Left lung (tissue), 4 donors: ENCODE measurements at regions not wholly inside any gene's neighbourhood (a gene's known extent, or its start where the extent isn't known, plus 50 kb on each side); places are given as distances from the start of the nearest gene placed in this dataset.

Experiments
- ATAC-seq: fragments of 200-7000 bp; cut with Tn5 transposase; one replicate; pipeline ENCODE4 v1.9.1; 2020; ENCODE audit warnings: moderate library complexity
- DNase-seq, 4 donors: peaks; one replicate each; pipeline ENCODE4 v3.0.0-alpha.2; 2013 to 2020
- H3K27ac ChIP-seq, 2 donors: fragments of 200-600 bp; sonication (generic) in 1 of 2; one replicate each; pipeline versions ENCODE4 v1.5.0 to v1.8.0; 2020 to 2021
- H3K27me3 ChIP-seq, 2 donors: fragments of 200-600 bp; sonication (generic) in 1 of 2; one replicate each; pipeline versions ENCODE4 v1.5.0 to v1.8.0; 2020 to 2021
- H3K36me3 ChIP-seq, 2 donors: fragments of 200-600 bp; sonication (generic) in 1 of 2; one replicate each; pipeline versions ENCODE4 v1.5.0 to v1.8.0; 2020 to 2021
- H3K4me1 ChIP-seq, 2 donors: fragments of 200-600 bp; one replicate each; pipeline ENCODE4 v1.8.0; 2021
- H3K4me3 ChIP-seq, 2 donors: fragments of 200-600 bp; sonication (generic) in 1 of 2; one replicate each; pipeline versions ENCODE4 v1.5.0 to v1.8.0; 2020 to 2021; ENCODE audit warnings: mild to moderate bottlenecking in 1 of 2
- H3K9me3 ChIP-seq, 2 donors: fragments of 200-600 bp; sonication (generic) in 1 of 2; one replicate each; pipeline versions ENCODE4 v1.5.0 to v1.8.0; 2020 to 2021
- intact Hi-C, 2 donors: fragments of 100-400 bp; cut with DNase I; formaldehyde crosslinking; loops; one replicate each; pipeline versions ENCODE4 v1.11.2 to v1.14.2; 2022
- TF ChIP-seq, protein P1 (sequence below), 2 donors: fragments of 200-600 bp; sonication (generic) in 1 of 2; IDR thresholded peaks; one replicate each; pipeline versions ENCODE4 v1.5.0 to v1.8.0; 2021; ENCODE audit warnings: antibody characterized with exemption in 2 of 2
- donor health status: DM: no; HTN: yes; CAD: no.
- donor health status: DM: no; HTN: no; CAD: no.

DNA sequence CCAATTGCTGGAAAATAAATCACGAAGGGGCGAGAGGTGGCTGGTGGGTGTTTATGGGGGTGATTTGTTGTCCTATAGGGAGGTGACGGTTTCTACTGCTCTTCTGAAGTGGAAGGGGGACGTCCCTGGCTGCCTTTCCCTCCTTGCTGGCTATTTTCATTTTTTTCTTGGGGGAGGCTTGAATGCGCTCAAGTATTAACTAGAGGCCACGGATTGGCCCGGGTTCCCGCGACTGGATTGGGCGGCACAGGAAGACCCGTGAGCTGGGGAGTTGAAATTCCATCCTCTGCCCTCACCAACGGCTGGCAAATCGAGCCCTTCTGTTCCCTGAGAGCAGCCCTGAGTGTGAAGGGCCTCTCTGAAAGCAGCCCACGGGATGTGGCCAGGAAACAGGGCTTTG lies 176.5 kb upstream of the SPRED2 start:
- intact Hi-C loops: no loop called here
- ATAC-seq (no peak), DNase-seq (no peak)
- no peaks in the 10 kb centered on the region for H3K4me1 ChIP-seq
- H3K4me3 ChIP-seq: no peak overlapping the region
- H3K9me3 ChIP-seq: no peaks in the 10 kb centered on the region
- no peaks in the 10 kb centered on the region for H3K36me3 ChIP-seq
- TF ChIP-seq, protein P1, sequence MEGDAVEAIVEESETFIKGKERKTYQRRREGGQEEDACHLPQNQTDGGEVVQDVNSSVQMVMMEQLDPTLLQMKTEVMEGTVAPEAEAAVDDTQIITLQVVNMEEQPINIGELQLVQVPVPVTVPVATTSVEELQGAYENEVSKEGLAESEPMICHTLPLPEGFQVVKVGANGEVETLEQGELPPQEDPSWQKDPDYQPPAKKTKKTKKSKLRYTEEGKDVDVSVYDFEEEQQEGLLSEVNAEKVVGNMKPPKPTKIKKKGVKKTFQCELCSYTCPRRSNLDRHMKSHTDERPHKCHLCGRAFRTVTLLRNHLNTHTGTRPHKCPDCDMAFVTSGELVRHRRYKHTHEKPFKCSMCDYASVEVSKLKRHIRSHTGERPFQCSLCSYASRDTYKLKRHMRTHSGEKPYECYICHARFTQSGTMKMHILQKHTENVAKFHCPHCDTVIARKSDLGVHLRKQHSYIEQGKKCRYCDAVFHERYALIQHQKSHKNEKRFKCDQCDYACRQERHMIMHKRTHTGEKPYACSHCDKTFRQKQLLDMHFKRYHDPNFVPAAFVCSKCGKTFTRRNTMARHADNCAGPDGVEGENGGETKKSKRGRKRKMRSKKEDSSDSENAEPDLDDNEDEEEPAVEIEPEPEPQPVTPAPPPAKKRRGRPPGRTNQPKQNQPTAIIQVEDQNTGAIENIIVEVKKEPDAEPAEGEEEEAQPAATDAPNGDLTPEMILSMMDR (IDR thresholded peaks at IDR 0.05): no peak
- H3K27ac ChIP-seq: no peak overlapping the region
- no peaks in the 10 kb centered on the region for H3K27me3 ChIP-seq

DNA sequence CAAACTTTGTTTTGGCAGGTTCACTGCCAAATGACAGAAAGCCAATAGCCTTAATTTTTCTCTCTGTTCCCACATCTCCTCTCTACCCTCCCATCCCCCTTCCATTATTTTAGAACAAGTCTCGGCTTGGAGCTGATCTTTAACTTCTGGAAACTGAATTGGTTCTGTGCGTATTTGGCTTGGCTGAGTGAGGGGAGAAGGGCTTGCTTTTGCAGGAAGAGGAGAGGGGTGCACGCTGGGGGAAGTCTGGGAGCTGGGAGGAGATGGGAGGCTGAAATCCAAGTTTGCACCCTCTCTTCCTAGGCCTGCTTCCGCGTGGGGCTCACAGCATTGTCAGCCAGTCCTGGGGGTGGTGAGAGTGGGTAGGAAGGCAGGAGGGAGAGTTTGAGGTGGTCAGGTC lies 176.1 kb upstream of the SPRED2 start:
- DNase-seq: peak in 1 of 4 donors; percentile 21

DNA sequence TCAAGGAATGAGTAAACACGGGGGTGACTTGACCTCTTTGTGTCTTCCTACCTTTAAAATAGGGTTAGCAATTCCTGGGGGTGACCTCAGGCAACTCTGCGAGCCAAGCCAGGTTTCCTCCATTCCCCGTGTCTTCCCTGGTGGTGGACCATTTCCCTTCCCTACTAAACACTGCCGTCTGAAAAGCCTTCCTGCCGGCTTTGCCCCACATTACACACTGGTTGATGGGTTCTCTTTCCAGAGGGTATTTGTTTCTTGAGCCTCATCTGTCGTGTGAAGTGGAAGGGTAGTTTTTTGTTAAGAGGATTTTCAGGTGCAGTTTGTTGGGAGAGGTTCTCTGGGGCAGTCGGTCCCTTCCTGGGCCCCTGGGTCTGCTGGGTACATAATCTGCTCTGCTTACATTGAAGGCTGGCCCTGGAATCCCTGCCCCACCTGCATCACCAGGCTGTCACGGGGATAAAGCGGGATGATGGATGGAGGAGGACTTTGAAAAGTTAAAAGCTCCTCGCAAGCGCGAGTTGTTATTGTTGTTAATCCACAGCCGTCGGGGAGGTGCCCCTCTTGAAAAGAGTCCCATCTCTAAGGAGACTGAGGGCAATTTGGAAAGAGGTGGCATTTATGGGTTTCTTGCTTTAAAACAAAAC lies 175.4 kb upstream of the SPRED2 start:
- Histone ChIP-seq H3K27me3 (no peaks in the 10 kb centered on the region), H3K9me3 (no peaks in the 10 kb centered on the region), H3K4me1 (no peaks in the 10 kb centered on the region), H3K4me3 (no peak overlapping the region), H3K27ac (no peak overlapping the region), H3K36me3 (no peaks in the 10 kb centered on the region)
- TF ChIP-seq, protein P1 (IDR thresholded peaks at IDR 0.05): no peak
- no peak for ATAC-seq
- intact Hi-C loops: no loop called here
- DNase-seq: no peak

More for the DNA sequence above, 176.1 kb upstream of the SPRED2 start:
- Histone ChIP-seq H3K27me3 (no peaks in the 10 kb centered on the region), H3K27ac (no peak overlapping the region), H3K4me1 (no peaks in the 10 kb centered on the region), H3K4me3 (no peak overlapping the region), H3K9me3 (no peaks in the 10 kb centered on the region), H3K36me3 (no peaks in the 10 kb centered on the region)
- intact Hi-C loops: no loop called here
- ATAC-seq: no peak
- TF ChIP-seq, protein P1 (IDR thresholded peaks at IDR 0.05): no peak

DNA sequence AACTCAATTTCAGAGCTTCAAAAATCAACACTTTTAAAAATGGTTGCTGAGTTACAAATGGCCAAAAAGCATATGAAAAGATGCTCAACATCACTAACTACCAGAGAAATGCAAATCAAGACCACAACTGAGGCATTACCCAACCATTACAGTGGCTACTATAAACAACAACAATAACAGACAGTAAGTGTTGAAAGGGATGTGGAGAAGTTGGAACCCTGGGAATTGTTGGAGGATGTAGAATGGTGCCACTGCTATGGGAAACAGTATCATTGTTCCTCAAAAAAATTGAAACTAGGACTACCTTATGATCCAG lies 173.3 kb upstream of the SPRED2 start:
- ATAC-seq (no peak), DNase-seq (no peak)
- Histone ChIP-seq H3K36me3 (no peaks in the 10 kb centered on the region), H3K27ac (no peak overlapping the region), H3K9me3 (no peaks in the 10 kb centered on the region), H3K27me3 (no peaks in the 10 kb centered on the region), H3K4me3 (no peak overlapping the region), H3K4me1 (no peaks in the 10 kb centered on the region)
- intact Hi-C loops: no loop called here
- TF ChIP-seq, protein P1 (IDR thresholded peaks at IDR 0.05): no peak

DNA sequence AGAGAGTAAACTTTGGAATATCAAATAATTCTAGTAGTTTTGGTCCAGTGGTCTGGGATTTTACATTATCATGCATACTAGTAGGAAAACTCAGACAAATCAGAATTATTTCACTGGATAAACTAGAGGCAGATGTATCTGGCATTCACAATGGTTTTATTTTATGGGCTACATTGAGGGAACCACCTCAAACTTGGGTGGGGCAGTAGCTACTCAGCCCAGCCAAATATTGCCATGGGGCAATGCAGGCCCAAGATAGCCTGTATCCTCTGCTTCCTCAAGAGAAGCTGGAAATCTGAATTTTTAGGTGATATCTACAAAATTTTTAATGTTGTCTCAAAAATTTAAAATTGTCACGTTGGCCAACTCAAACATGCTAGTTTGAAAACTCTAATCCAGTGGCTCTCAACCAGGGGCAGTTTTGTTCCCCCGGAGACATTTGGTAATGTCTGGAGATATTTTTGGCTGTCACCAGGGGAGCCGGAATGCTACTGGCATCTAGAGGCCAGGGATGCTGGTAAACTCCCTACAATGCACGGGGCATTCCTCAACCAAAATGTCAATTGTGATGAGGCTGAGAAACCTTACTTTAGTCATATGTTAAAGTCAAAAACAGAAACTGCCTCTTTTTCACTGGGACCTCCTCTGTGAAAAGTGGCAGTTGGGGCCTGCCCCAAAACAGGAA lies 172.8 kb upstream of the SPRED2 start:
- Histone ChIP-seq H3K27me3 (no peaks in the 10 kb centered on the region), H3K36me3 (no peaks in the 10 kb centered on the region), H3K4me3 (no peak overlapping the region), H3K9me3 (no peaks in the 10 kb centered on the region), H3K27ac (no peak overlapping the region), H3K4me1 (no peaks in the 10 kb centered on the region)
- intact Hi-C loops: no loop called here
- TF ChIP-seq, protein P1 (IDR thresholded peaks at IDR 0.05): no peak
- ATAC-seq (no peak), DNase-seq (no peak)
